Mammary epithelial cell (primary cell): ENCODE measurements at regions not wholly inside any gene's neighbourhood (a gene's known extent, or its start where the extent isn't known, plus 50 kb on each side); places are given as distances from the start of the nearest gene placed in this dataset.

Source experiments
- CTCF ChIP-seq, 2 donors: IDR thresholded peaks in 1 of 2; conservative IDR thresholded peaks in 1 of 2; 2 replicates each; pipeline ENCODE4 v1.5.1; 2011 to 2012; ENCODE audit warnings: inconsistent platforms in 2 of 2, low read length in 2 of 2, mild to moderate bottlenecking in 2 of 2, control low read depth in 1 of 2, low read depth in 1 of 2; ENCODE audit not compliant: insufficient read depth in 1 of 2; ENCODE audit errors: extremely low read depth in 1 of 2
- EZH2 ChIP-seq: IDR thresholded peaks from 2 replicates; pipeline ENCODE4 v1.6.1; 2012; ENCODE audit warnings: low read length, inconsistent platforms, borderline replicate concordance

GRCh38 chr17:51548125-51548524, 287.8 kb downstream of the UTP18 start:
- TF ChIP-seq CTCF (conservative IDR thresholded peaks at IDR 0.05 in 1 of 2, IDR thresholded peaks at IDR 0.05 in 1 of 2; ENCODE audit: extremely low read depth in 1 of 2, insufficient read depth in 1 of 2, low read depth in 1 of 2, low read length in 2 of 2) (no peak), EZH2 (no peak)
